Neuron (in vitro differentiated cells): ENCODE measurements at regions not wholly inside any gene's neighbourhood (a gene's known extent, or its start where the extent isn't known, plus 50 kb on each side); places are given as distances from the start of the nearest gene placed in this dataset.

Experiments used
- H2AFZ ChIP-seq: one replicate; pipeline ENCODE4 v1.6.1; 2013; ENCODE audit warnings: low read depth, mild to moderate bottlenecking, inconsistent platforms, low read length, moderate library complexity
- H3K27me3 ChIP-seq: one replicate; pipeline ENCODE4 v1.6.1; 2013; ENCODE audit warnings: low read length; ENCODE audit not compliant: insufficient read depth
- H3K36me3 ChIP-seq: one replicate; pipeline ENCODE4 v1.6.1; 2013; ENCODE audit warnings: low read length; ENCODE audit not compliant: insufficient read depth
- H3K4me1 ChIP-seq: one replicate; pipeline ENCODE4 v1.6.1; 2013; ENCODE audit warnings: low read length; ENCODE audit not compliant: insufficient read depth
- H3K4me3 ChIP-seq: 2 replicates; pipeline ENCODE4 v1.5.1; 2013; ENCODE audit warnings: mild to moderate bottlenecking, low read length, moderate library complexity
- H3K9me3 ChIP-seq: one replicate; pipeline ENCODE4 v1.6.1; 2013; ENCODE audit warnings: low read length

GRCh38 chr16:86085161-86085611 lies 186.2 kb downstream of the IRF8 start:
- H2AFZ ChIP-seq: no peak overlapping the region
- H3K27me3 ChIP-seq: peaks cover 5% of the 10 kb centered on the region
- H3K4me3 ChIP-seq: no peak overlapping the region
- no peaks in the 10 kb centered on the region for H3K4me1 ChIP-seq
- no peaks in the 10 kb centered on the region for H3K9me3 ChIP-seq
- H3K36me3 ChIP-seq: no peaks in the 10 kb centered on the region

DNA sequence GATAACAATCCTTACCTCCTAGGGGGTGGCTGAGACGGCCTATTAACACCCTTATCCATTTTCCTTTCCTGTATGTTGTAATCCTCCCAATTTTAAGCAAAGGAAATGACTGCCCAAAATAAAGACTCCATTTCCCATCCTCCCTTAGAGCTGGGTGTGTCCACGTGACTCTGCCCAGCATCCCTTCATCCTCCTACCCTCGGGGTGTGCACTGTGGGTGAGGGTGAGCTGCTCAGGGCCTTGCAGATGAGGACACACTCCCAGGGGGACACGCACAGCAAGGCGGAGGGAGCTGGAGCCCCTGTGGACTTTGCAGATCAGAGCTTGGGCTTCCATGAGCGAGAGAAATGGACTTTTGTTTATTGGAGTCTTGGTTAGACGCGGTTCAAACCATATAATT lies 186.8 kb downstream of the IRF8 start:
- no peaks in the 10 kb centered on the region for H3K36me3 ChIP-seq
- H3K27me3 ChIP-seq: peaks cover 5% of the 10 kb centered on the region
- H2AFZ ChIP-seq: no peak overlapping the region
- H3K9me3 ChIP-seq: no peaks in the 10 kb centered on the region
- no peaks in the 10 kb centered on the region for H3K4me1 ChIP-seq
- H3K4me3 ChIP-seq: no peak overlapping the region

- no peaks in the 10 kb centered on the region for H3K9me3 ChIP-seq
- H3K4me3 ChIP-seq: no peak overlapping the region
- no peaks in the 10 kb centered on the region for H3K4me1 ChIP-seq
- no peak overlapping the region for H2AFZ ChIP-seq
- no peaks in the 10 kb centered on the region for H3K36me3 ChIP-seq
- peaks cover 4% of the 10 kb centered on the region for H3K27me3 ChIP-seq
Observed at GRCh38 chr16:86086471-86086870, 187.5 kb downstream of the IRF8 start.

- H3K4me3 ChIP-seq: no peak overlapping the region
- H3K9me3 ChIP-seq: no peaks in the 10 kb centered on the region
- no peak overlapping the region for H2AFZ ChIP-seq
- H3K36me3 ChIP-seq: no peaks in the 10 kb centered on the region
- no peaks in the 10 kb centered on the region for H3K4me1 ChIP-seq
- peaks cover 3% of the 10 kb centered on the region for H3K27me3 ChIP-seq
Observed at GRCh38 chr16:86087011-86087895, 188.3 kb downstream of the IRF8 start.

DNA sequence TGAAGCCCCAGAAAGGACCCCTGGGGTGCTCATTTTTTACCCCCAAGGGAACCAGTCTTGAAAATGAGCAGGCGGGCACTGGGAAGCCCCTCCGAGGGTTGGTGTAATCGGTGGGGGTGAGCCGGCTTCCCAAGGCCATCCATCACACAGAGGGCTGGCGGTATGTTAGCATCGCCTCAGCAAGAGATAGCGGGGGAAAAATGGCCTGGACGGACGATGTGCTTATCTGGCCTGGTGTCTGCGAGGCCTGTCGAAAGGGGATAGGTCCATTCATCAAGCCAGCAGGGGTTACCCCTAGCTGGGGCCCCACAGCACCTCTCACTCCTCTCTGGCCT lies 188.9 kb downstream of the IRF8 start:
- Histone ChIP-seq H3K9me3 (no peaks in the 10 kb centered on the region), H2AFZ (no peak overlapping the region), H3K36me3 (no peaks in the 10 kb centered on the region), H3K4me1 (no peaks in the 10 kb centered on the region), H3K4me3 (no peak overlapping the region), H3K27me3 (peaks cover 3% of the 10 kb centered on the region)

DNA sequence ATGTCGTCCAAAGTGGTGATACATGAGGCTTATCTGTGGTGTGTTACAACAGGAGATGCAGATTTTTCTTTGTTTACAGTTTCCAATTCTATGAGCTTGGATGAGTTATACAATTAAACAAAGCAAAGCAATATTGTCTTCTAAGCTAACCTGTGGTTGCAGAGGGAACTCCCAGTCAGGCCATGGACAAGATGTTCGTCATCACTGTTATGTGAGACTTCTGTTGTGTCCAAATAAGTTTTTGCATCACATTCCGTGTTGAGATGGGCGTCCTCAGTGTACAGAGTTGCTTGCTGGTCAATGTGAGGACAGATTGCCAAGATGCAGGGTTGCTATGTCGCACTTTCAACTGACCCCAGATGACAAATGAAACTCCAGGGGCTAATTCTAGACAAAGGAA lies 189.3 kb downstream of the IRF8 start:
- Histone ChIP-seq H3K27me3 (peaks cover 3% of the 10 kb centered on the region), H2AFZ (no peak overlapping the region), H3K4me1 (no peaks in the 10 kb centered on the region), H3K4me3 (no peak overlapping the region), H3K36me3 (no peaks in the 10 kb centered on the region), H3K9me3 (no peaks in the 10 kb centered on the region)

DNA sequence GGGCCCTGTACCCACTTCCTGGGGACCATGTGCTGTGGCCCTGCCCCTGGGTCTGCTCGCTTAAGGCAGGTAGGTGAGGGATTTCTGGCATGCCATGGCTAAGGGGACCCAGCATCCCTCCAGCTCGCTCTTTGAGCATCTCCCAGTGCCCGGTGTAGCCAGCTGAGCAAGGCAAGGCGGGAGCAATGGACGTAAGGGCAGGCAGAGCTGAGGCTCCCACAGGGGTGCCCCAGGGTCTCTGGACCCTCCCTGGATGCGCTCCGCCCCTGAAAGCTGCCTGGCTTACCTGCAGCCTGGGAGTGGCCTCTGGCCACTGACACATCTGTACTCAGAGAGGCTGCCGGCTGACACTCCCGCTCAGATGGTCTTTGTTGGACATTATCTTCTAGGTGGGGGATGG lies 189.9 kb downstream of the IRF8 start:
- Histone ChIP-seq H3K4me3 (no peak overlapping the region), H3K4me1 (no peaks in the 10 kb centered on the region), H3K27me3 (peaks cover 3% of the 10 kb centered on the region), H3K36me3 (no peaks in the 10 kb centered on the region), H2AFZ (no peak overlapping the region), H3K9me3 (no peaks in the 10 kb centered on the region)

DNA sequence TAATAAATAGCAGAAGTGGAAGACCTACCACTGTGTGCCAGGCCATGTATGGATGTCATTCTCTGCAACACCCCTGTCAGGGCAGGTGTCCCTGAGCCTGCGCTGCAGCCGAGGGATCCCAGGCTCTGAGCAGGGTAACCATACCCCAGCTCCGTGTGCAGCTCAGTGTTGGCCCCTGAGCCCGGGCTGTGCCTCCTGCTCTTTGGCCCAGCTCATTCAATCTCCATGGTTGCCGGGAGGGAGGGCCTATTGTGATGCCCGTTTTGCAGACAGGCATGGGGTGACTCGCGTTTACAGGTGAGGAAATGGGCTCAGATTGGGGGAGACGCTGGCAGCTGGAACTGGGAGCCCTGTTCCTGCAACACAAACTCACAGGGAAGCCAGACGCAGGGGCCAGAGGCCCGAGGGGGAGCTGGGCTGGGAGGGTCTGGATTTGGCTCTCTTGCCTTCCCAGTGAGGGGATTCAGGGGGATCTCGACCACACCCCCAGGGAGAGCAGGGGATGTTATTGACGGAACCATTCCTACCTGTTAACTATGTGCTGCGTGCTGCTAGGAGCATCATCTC lies 190.5 kb downstream of the IRF8 start:
- no peak overlapping the region for H3K4me3 ChIP-seq
- H3K27me3 ChIP-seq: peaks cover 3% of the 10 kb centered on the region
- H3K4me1 ChIP-seq: no peaks in the 10 kb centered on the region
- no peak overlapping the region for H2AFZ ChIP-seq
- H3K9me3 ChIP-seq: no peaks in the 10 kb centered on the region
- no peaks in the 10 kb centered on the region for H3K36me3 ChIP-seq

DNA sequence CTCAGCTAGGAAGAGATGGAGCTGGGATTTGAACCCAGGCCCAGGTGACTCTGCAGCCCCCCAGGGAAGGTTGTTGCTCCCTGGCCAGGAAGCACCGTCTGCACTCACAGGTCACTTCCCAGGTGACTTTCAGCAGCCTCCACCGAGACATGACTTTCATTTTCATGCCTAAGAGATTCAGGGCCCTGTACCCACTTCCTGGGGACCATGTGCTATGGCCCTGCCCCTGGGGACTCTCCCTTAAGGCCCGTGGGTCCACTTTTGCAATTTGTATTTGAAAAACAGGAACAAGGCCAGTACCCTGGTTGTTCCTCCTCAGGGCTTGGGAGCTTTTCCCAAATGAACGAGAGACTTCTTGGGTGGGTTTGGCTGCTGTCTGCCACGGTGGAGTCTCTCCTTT lies 191.0 kb downstream of the IRF8 start:
- no peak overlapping the region for H3K4me3 ChIP-seq
- no peaks in the 10 kb centered on the region for H3K36me3 ChIP-seq
- peaks cover 3% of the 10 kb centered on the region for H3K27me3 ChIP-seq
- H2AFZ ChIP-seq: no peak overlapping the region
- no peaks in the 10 kb centered on the region for H3K4me1 ChIP-seq
- H3K9me3 ChIP-seq: no peaks in the 10 kb centered on the region

DNA sequence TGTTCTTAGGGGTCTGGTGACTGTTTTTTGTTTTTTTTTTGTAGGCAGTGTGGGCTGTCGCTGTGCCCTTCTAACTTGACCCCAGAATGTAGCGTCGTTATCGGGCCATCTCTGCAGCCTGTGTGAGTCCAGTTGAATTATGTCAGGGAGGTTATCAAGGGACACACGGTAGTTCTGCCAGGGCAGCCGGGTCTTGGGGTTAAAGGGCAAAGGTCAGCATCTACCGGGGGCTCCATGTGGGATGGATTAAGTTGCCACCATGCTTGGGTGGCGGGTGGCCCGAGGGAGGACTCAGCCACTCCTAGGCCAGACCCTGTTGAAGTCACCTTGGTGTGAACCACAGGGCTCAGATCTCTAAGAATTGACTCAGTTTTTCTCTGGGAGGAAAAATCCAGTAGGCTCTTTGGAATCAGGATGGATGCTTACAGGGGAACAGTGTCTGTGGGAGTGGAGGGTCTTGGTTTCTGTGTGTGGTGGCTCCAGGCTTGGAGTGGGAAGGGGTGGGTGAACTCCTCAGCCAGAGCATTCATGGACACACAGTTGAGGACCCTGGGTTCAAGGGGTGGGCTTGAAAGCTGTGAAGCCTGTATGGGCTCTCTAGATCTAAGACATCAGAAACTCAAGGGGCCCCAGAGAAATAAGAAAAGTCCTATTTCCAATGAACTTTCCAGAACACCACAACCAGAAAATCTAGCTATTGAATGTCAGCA lies 191.7 kb downstream of the IRF8 start:
- Histone ChIP-seq H3K27me3 (peaks cover 2% of the 10 kb centered on the region), H3K36me3 (no peaks in the 10 kb centered on the region), H3K4me1 (no peaks in the 10 kb centered on the region), H3K9me3 (no peaks in the 10 kb centered on the region), H2AFZ (no peak overlapping the region), H3K4me3 (no peak overlapping the region)

- Histone ChIP-seq H3K27me3 (no peaks in the 10 kb centered on the region), H3K4me1 (no peaks in the 10 kb centered on the region), H3K9me3 (no peaks in the 10 kb centered on the region), H3K4me3 (no peak overlapping the region), H3K36me3 (no peaks in the 10 kb centered on the region), H2AFZ (no peak overlapping the region)
Observed at GRCh38 chr16:86091976-86092375, 193.0 kb downstream of the IRF8 start.

DNA sequence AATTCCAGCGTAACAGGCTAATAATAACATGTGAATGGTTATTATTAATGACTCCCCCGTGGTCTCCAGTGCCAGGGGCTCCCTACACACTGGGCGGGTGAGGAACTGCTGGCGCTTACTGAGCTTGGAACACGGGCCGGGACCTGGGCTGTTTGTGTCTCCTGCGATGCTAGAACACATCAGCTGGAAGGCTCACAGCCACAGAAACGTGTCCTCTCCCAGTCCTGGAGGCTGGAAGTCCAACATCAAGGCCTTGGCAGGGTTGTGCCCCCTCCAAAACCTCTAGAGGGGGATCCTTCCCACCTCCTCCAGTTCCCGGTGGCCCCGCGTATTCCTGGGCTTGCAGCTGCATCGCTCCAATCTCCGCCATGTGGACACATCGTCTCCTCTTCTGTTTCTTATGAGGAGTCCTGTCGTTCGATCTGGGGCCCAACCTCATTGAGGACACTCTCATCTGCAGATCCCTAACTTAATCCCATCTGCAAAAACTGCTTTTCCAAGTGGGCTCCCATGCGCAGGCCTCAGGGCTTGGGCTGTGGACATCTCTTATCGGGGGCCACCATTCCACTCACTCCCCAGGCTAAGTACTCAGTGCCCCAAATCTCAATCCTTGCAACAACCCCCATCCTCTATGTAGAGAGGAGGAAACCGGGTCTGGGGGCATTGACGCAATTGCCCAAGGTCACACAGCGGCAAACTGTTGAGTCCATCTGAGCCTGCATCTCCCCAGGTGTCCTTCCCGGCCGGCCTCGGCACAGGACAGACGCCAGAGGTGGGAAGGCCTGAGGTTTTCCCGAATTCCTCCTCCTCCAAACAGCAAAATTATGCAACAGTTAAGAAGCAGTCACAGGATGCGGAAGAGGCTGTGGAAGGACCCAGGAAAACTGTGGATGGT lies 193.9 kb downstream of the IRF8 start:
- Histone ChIP-seq H3K27me3 (no peaks in the 10 kb centered on the region), H3K36me3 (no peaks in the 10 kb centered on the region), H3K4me3 (no peak overlapping the region), H3K9me3 (no peaks in the 10 kb centered on the region), H3K4me1 (no peaks in the 10 kb centered on the region), H2AFZ (no peak overlapping the region)
